T follicular helper cell (primary cell): ENCODE measurements at regions not wholly inside any gene's neighbourhood (a gene's known extent, or its start where the extent isn't known, plus 50 kb on each side); places are given as distances from the start of the nearest gene placed in this dataset.

ENCODE experiments used
- DNase-seq: peaks from one replicate; pipeline ENCODE4 v3.0.0-alpha.2; 2020; ENCODE audit warnings: low read depth

GRCh38 chr6:12221856-12222255 is 68.3 kb upstream of the EDN1 start:
- no peak for DNase-seq

DNA sequence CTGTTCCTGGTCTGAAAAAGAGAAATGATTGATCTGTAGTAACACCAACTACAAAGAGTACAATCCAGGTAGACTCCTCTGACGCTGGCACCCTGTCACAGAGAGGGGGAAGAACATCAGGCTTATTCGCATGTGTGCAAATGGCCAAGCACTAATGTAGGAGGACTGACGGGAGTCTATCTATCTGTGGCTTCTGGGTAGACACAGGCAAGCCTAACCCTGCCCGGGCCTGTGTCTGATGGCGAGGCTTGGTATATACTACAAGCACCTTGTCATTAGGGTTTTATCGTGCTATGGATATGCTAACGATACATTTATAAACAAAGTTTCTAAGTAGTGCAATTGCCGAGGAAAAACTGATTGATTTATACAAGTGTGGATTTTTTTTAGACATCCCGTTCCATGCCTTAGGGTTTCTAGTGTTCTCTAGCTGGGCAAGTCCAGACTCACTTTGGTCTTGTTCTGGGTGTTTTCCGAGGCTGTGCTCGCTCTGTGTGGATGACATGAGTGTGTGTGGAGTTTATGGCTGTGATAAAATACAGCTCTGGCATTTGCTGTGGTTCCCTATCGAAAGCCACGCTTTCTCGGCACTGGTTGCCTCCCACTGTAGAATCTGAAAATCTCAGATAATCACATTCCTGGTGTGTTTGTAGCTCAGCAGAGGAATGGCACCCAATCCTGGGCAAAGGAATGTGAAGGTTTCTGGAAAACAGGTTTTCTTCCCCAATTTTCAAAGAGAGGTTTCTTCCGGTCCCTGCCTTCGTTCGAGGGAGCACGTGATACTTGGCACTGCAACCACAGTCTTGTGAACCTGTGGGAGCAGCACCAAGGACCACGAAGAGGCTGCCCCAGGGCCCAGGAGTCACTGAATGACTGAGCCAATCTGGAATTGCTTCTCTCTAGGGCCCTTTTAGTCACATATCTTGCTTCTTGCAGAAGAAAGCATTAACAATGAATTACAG is 67.5 kb upstream of the EDN1 start:
- DNase-seq = no peak

DNA sequence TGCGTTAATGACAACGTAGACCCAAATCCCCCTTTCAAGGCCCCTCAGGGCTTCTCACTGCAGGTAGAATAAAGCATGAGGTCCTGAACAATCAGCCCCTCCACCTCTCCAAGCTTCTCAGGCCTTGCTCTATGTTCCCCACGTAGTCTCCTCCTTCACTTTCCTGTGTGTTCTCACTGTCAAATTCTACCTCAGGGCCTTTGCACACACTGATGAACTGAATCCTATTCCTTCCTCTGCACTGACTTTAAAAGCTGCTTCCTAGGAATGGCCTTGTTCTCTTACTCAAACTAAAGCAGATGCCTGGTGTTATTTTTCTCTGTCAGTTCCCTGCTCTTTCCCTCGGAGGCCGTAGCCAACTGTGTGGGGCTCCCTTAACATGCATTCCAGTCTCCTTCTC is 66.8 kb upstream of the EDN1 start:
- DNase-seq = no peak

DNA sequence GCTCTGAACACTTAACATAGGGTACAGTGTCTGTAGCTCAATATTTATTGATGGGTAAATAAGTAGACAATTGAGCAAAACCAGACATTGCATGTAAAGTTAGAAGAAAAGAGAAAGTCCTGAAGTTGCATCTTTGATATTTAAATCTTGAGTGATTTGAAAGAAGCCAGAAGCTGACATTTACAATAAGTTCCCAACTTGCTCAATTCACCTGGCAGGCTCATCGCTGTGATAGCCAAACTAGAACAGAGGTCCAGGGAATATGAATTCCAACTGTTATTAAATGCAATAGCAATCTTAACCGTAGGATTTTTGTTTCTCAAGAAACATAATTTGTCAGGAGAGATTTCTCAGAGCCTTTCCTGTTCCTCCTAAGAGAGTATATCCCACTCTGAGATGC is 65.9 kb upstream of the EDN1 start:
- DNase-seq = no peak

DNA sequence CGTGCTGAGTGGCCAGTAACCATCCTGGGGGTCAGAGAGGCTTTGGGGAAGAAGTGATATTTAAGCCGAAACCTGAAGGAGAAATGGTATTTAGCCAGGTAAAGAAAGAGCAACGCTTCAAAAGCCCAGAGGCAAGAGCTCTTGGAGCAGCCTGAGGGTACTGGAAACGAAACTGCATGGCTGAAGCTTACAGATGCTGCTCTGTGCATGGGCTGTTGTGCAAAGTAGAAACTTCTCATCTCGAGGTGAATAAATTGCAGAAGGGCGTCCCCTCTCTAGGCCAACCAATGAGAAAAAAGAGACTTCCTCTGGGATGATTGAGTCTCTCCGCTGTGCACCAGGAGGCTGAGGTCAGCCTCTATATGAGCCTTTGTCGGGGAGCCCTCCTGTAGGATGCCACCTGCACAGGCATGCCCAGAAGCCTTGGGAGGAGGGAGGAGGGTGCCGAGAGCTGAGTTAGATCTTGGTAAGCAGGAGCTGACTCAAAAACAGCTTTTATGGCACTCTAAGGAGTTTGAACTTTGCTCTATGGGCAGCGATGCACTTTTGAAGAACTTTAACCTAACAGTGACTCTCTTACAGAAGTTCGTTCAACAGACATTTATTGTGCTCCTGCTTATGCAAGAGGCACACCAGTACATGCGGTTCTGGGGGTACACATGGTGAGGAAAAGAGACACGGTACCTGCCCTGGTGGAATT is 61.6 kb upstream of the EDN1 start:
- DNase-seq = no peak

- no peak for DNase-seq
These were observed 60.8 kb upstream of the EDN1 start for GRCh38 chr6:12229332-12229731.

DNA sequence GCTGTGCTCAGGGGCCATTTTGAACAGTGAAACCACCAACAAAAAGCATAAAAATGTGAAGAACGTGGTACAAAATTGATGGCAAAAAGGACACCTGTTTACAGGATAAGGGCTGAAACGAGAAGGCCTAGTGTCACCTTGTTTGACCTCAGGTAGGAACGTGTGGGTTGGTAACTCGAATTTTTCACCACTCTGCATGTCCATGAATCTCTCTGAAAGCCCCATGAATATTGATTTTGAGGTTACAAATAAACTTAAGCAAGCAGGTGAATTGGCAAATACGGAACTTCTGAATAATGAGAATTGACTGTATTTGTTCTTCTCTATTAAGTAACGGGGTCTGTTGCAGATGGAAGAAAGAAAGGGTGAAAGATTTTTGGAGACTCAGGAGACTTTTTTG is 59.6 kb upstream of the EDN1 start:
- DNase-seq = no peak

DNA sequence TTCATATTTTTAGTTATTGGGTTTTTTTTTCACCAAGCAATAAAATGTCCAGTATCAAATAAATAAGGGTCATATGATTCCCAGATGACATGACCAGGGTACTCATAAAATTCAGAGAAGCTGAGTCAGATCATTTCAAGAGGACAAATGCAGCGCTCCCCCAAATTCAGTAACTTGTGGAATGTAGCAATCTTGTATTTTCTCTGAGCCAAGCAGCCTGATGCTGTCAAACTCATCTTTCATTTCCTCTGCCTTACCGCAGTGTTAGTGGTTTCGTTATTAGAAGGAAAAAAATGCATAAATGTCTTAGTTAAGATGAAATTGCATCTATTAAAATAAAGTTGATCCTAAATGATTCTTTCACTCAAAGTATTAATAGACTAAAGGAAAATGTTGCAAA is 57.8 kb upstream of the EDN1 start:
- DNase-seq = no peak

GRCh38 chr6:12232821-12233220 is 57.3 kb upstream of the EDN1 start:
- DNase-seq = no peak

GRCh38 chr6:12233693-12234571 is 56.2 kb upstream of the EDN1 start:
- peak; percentile 15 for DNase-seq

DNA sequence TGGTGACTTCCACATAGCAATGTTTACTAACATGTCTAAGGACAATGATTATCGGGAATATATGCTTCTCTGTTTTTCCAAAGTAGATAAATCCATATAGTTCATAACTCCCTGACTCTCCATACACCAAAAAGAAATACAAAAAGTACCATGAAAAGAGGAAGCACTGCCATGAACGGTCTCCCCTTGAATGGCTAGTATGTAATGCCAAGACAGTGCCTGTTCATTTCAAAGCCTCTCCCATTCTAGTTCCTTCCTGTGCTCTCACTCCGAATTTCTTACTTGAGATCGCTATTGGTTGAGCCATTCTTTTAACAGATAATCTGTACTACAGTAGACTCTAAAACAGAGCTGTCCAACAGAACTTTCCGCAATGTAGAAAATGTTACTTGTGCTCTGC is 54.8 kb upstream of the EDN1 start:
- no peak for DNase-seq

- no peak for DNase-seq
These were observed 51.9 kb upstream of the EDN1 start for GRCh38 chr6:12238219-12238618.
